NCI-H345 treated with DMSO at 0.1 percent for 48 hours (cell line): ENCODE measurements at regions not wholly inside any gene's neighbourhood (a gene's known extent, or its start where the extent isn't known, plus 50 kb on each side); places are given as distances from the start of the nearest gene placed in this dataset.
"Not testable (repeated sequence)": the region's sequence is repeated elsewhere in the genome, so short reads cannot be mapped to it uniquely, and the experiment has no call there.

Source experiments
- DNase-seq: peaks from one replicate; lab custom pipeline; 2025; ENCODE audit not compliant: unreplicated experiment; lab: John Stamatoyannopoulos, UW

- no peak for DNase-seq
Measured at GRCh38 chr10:16231176-16231575, 205.6 kb upstream of the PTER start.

- DNase-seq, result no peak
Measured at GRCh38 chr10:16231734-16232435, 204.9 kb upstream of the PTER start.

- DNase-seq, result no peak
Measured at GRCh38 chr10:16232441-16232840, 204.4 kb upstream of the PTER start.

- DNase-seq, result no peak
Measured at GRCh38 chr10:16234916-16235315, 201.9 kb upstream of the PTER start.

GRCh38 chr10:16242446-16242845, 194.4 kb upstream of the PTER start:
- no peak for DNase-seq

- DNase-seq, result no peak
Measured at GRCh38 chr10:16242859-16243613, 193.8 kb upstream of the PTER start.

- not testable (repeated sequence) for DNase-seq
Measured at GRCh38 chr10:16250136-16250535, 186.7 kb upstream of the PTER start.

GRCh38 chr10:16256336-16256735, 180.5 kb upstream of the PTER start:
- DNase-seq, result no peak

- no peak for DNase-seq
Measured at GRCh38 chr10:16258291-16259040, 178.3 kb upstream of the PTER start.

- DNase-seq, result no peak
Measured at GRCh38 chr10:16259726-16260125, 177.1 kb upstream of the PTER start.

- DNase-seq, result no peak
Measured at GRCh38 chr10:16260388-16260787, 176.4 kb upstream of the PTER start.

GRCh38 chr10:16271571-16271970, 165.2 kb upstream of the PTER start:
- no peak for DNase-seq

- DNase-seq, result no peak
Measured at GRCh38 chr10:16274911-16275310, 161.9 kb upstream of the PTER start.

- DNase-seq, result no peak
Measured at GRCh38 chr10:16280595-16280994, 156.2 kb upstream of the PTER start.

GRCh38 chr10:16292366-16292765, 144.4 kb upstream of the PTER start:
- DNase-seq, result no peak

GRCh38 chr10:16297069-16297468, 139.7 kb upstream of the PTER start:
- DNase-seq, result no peak

GRCh38 chr10:16297642-16298041, 139.2 kb upstream of the PTER start:
- DNase-seq, result no peak

- no peak for DNase-seq
Measured at GRCh38 chr10:16304311-16304710, 132.5 kb upstream of the PTER start.

GRCh38 chr10:16310440-16310839, 126.4 kb upstream of the PTER start:
- no peak for DNase-seq

- no peak for DNase-seq
Measured at GRCh38 chr10:16314259-16314658, 122.6 kb upstream of the PTER start.

- no peak for DNase-seq
Measured at GRCh38 chr10:16316733-16317390, 119.9 kb upstream of the PTER start.
